GM12875 (cell line): ENCODE measurements at regions not wholly inside any gene's neighbourhood (a gene's known extent, or its start where the extent isn't known, plus 50 kb on each side); places are given as distances from the start of the nearest gene placed in this dataset.

ENCODE experiments used
- H3K4me3 ChIP-seq: one replicate; pipeline ENCODE4 v1.5.1; 2011; ENCODE audit warnings: low read depth, low read length, control low read depth
- TF ChIP-seq, protein P1 (sequence below): IDR thresholded peaks from 2 replicates; pipeline ENCODE4 v1.5.1; 2011; ENCODE audit warnings: low read depth, mild to moderate bottlenecking, control low read depth, inconsistent platforms, low read length, moderate library complexity, borderline replicate concordance; ENCODE audit not compliant: insufficient read depth

DNA sequence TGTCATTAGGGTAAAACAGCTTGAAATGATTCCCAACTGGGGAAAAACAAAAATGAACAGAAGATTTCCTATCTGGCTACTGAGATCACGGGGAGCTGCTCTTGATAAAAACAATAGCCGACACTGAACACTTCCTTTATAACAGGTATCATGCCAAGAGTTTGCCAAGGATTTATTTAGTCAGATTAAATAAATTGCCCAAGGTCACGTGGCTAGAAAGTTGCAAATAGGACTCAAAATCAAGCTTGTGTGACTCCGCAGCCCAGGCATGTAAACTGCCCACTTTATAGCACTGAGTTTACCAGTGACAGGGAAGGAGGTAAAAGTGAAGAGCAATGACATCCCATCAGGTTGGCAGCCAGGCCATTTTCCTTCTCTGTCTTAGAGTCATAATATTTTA, 120.7 kb upstream of the ZNF618 start:
- H3K4me3 ChIP-seq = no peak overlapping the region
- TF ChIP-seq, protein P1, sequence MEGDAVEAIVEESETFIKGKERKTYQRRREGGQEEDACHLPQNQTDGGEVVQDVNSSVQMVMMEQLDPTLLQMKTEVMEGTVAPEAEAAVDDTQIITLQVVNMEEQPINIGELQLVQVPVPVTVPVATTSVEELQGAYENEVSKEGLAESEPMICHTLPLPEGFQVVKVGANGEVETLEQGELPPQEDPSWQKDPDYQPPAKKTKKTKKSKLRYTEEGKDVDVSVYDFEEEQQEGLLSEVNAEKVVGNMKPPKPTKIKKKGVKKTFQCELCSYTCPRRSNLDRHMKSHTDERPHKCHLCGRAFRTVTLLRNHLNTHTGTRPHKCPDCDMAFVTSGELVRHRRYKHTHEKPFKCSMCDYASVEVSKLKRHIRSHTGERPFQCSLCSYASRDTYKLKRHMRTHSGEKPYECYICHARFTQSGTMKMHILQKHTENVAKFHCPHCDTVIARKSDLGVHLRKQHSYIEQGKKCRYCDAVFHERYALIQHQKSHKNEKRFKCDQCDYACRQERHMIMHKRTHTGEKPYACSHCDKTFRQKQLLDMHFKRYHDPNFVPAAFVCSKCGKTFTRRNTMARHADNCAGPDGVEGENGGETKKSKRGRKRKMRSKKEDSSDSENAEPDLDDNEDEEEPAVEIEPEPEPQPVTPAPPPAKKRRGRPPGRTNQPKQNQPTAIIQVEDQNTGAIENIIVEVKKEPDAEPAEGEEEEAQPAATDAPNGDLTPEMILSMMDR = no peak

DNA sequence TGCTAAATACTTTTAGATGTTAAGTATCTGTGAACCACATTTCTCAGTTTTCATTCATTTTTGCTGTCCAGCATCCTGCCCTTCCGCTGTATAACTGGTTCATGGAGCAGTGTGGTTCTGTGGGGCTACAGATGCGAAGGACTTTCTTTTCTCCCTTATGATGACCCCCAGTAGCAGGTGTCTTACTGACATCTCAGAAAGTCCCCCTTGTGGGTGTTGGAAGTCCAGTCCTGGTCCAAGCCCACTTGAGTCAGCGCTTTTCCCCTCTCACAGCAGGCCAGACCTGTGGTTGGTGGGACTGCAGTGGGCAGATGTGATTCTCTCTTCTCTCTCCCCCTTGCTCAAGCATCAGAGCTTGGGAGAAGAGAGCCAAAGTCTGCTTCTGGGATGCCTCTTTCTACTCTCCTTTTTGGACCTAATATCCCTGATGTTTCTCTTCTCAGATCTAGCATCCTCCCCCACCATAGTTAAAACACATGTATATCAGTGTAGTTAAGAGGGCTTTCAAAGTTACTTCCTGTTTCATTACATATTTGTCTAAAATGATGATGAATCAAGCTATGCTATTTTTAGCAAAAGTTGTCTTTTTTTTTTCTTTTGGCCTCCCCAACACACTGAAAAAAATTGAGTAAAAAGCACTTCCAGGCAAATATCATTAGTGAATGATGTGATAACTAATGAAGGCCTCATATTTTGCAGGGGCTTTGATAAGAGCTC, 119.5 kb upstream of the ZNF618 start:
- TF ChIP-seq, protein P1 = no peak
- no peak overlapping the region for H3K4me3 ChIP-seq

DNA sequence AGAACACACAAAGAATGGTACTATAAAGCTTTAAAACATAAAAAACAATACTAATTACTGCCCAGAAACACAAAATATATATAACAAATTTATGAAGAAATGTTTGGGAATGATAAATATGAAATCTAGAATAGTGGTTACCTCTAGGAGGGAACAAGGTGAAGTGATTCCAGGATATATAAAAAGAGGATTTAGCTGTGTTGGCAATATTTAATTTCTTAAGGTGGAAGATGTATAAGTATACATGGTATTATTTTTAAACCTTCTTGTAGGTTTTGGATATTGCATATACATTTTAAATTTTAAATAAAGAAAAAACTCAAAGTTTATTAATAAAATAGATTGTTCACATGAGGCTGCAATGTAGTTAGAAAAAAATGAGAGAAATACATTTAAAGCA, 112.7 kb upstream of the ZNF618 start:
- H3K4me3 ChIP-seq = no peak overlapping the region
- TF ChIP-seq, protein P1 = no peak

DNA sequence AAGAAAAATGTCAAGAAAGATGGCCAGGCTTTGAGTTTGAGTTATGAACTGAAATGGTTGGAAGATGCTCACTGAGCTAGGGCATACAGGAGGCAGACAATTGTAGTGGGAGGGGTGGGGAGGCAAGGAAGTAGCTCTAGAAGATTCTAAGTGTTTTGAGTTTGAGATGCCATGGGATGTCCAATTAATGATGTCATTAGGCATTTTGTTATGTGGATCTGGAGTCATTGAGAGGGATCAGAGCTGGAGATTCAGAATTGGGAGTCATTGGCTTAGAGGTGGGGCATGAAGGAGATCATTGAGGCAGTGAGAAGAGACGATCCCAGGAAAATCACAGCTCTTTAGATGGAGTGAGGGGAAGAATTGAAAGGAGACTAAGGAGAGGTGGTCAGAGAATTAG, 111.5 kb upstream of the ZNF618 start:
- TF ChIP-seq, protein P1 = no peak

DNA sequence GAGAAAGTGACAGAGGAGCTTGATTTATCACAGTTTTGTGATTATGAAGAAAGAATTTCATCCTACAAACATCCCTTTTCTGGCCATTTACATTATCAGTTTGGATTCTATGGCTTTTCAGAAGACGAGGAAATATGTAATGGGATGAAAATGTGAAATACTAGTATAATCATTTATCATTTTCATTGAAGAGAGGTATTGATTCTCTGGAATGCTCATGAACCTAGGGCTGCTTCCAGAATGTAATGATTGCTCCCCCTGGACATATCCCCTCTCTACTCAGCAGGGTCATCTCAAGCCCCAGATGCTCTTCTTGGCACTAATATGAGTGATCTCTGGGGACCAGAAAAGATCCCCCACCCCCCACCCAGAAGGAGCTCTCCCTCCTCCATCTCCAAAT, 106.7 kb upstream of the ZNF618 start:
- TF ChIP-seq, protein P1 = no peak
- H3K4me3 ChIP-seq = no peak overlapping the region

More for the DNA sequence above, 111.5 kb upstream of the ZNF618 start:
- no peak overlapping the region for H3K4me3 ChIP-seq

DNA sequence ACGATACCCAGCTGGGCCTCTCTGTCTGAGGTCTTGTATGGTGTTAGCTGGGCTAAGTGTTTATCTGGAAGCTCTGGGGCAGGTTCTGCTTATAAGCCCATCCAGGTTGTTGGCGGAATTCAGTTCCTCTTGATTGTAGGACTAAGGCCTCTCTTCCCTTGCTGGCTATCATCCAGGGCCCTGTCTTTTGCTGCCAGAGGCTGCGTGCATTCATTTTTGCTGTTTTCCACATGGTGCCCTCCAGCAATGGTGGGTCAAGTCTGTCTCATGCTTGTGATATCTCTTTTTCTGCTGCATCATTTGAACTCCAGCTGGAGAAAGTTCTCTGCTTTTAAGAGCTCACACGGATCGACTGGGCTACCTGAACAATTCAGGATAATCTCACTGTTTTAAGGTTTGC, 105.7 kb upstream of the ZNF618 start:
- TF ChIP-seq, protein P1 = no peak
- no peak overlapping the region for H3K4me3 ChIP-seq

DNA sequence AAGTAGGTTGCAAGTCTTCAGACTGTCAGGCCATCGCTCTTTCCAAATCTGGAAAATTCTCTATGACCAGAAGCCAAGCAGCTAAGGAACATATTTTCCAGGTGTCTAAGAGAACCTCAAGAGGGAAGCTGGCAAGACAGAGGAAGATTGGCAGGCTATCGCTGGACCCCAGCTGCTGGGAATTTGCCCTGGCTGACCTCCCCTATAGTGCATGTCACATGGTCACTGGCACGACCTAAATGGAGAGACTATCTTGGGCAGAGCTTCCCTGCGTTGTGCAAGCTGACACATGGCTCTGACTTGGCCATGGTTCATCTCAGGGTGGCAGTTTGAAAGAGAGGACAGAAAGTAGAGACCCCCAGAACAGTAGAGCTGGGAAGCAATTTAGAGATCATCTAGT, 104.9 kb upstream of the ZNF618 start:
- TF ChIP-seq, protein P1 = no peak
- H3K4me3 ChIP-seq = no peak overlapping the region
